Nephron (organoid): ENCODE measurements at regions not wholly inside any gene's neighbourhood (a gene's known extent, or its start where the extent isn't known, plus 50 kb on each side); places are given as distances from the start of the nearest gene placed in this dataset.

ENCODE experiments used
- H3K27ac Mint-ChIP-seq, 3 experiments: 2 replicates each; pipeline ENCODE4 v1.8.0; 2020; ENCODE audit warnings: mixed read lengths in 3 of 3, mild to moderate bottlenecking in 2 of 3, moderate library complexity in 1 of 3
- H3K27me3 Mint-ChIP-seq: 2 replicates; pipeline ENCODE4 v1.8.0; 2021; ENCODE audit warnings: low read depth, mild to moderate bottlenecking, moderate library complexity, mixed read lengths
- H3K36me3 Mint-ChIP-seq: 2 replicates; pipeline ENCODE4 v1.8.0; 2020; ENCODE audit warnings: low read depth, mixed read lengths
- H3K4me1 Mint-ChIP-seq: 2 replicates; pipeline ENCODE4 v1.8.0; 2020; ENCODE audit warnings: mixed read lengths
- H3K4me3 Mint-ChIP-seq, 3 experiments: 2 replicates each; pipeline ENCODE4 v1.8.0; 2020; ENCODE audit warnings: mild to moderate bottlenecking in 3 of 3, mixed read lengths in 3 of 3, moderate library complexity in 2 of 3
- H3K9me3 Mint-ChIP-seq: 2 replicates; pipeline ENCODE4 v1.8.0; 2020; ENCODE audit warnings: mixed read lengths
- CTCF ChIP-seq, 3 experiments: fragments of 200-600 bp; sonication (generic); IDR thresholded peaks; one replicate each; pipeline ENCODE4 v1.5.0; 2021; ENCODE audit warnings: antibody characterized with exemption in 3 of 3; ENCODE audit not compliant: unreplicated experiment in 3 of 3

DNA sequence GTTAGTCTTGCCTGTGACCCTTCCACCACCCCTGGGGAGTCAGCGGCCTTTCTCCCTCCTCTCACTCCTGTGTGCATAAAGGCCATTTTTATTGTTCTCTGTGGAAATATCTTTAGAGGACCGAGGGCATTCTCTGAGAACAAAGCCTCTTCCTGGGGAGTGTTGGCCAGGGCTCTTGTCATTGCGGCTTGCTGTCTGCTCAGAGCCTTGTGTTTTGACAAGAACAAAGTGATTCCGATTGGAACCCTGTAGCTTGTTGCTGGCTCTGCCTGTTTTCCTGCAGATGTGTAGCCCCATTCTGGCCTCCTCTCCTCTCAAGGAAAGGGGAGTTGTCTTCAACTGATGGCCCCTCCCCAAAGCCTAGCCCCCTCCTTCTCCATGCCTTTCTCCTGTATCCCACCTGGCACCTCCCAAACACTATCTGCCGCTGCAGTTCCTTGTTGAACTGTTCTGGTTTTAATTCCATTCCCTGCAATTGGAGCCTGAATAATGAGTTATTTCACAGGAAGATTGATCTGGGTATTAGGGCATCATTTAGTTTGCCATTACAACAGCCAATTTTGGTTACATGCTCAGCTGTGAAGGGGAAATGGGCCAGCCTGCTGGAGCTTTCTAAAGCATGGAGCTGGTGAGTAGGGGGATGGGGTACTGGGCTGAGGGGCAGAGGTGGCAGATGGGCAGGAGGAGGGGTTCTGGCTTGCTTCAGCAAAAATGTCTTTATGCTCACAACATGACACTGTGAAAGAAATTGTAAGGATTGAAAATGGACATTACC is 252.5 kb downstream of the LRFN2 start:
- no peaks in the 10 kb centered on the region for H3K9me3 Mint-ChIP-seq
- H3K4me1 Mint-ChIP-seq = peaks cover 14% of the 10 kb centered on the region
- H3K36me3 Mint-ChIP-seq = no peaks in the 10 kb centered on the region
- peaks cover 86% of the 10 kb centered on the region for H3K27me3 Mint-ChIP-seq
- H3K4me3 Mint-ChIP-seq = no peak overlapping the region
- no peak overlapping the region for H3K27ac Mint-ChIP-seq
- no peak for TF ChIP-seq CTCF (IDR thresholded peaks at IDR 0.05; ENCODE audit: unreplicated experiment in 3 of 3)

DNA sequence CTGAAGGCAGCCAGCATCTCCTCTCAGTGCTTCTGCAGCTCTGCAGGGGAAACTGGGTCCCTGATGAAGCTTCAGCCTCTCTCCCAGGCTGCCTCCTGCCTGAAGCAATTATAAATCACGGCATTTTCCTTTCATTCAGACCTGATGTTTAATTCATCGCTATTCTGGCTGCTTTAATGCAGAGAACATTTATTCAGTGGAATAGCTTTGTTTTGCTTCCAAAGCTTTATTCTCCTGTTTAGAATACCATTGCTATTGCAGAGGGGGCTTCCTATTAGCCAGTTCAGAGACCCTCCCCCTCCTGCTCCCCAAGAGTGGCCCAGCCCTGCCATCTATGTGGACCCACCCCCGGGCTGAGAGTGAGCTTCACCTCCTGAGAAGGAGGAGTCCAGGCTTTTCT is 255.6 kb downstream of the LRFN2 start:
- Mint-ChIP-seq H3K27me3 (peaks cover 84% of the 10 kb centered on the region), H3K4me1 (peaks cover 28% of the 10 kb centered on the region), H3K27ac (no peak overlapping the region), H3K9me3 (no peaks in the 10 kb centered on the region), H3K4me3 (no peak overlapping the region), H3K36me3 (no peaks in the 10 kb centered on the region)
- TF ChIP-seq CTCF (IDR thresholded peaks at IDR 0.05; ENCODE audit: unreplicated experiment in 3 of 3) = no peak

DNA sequence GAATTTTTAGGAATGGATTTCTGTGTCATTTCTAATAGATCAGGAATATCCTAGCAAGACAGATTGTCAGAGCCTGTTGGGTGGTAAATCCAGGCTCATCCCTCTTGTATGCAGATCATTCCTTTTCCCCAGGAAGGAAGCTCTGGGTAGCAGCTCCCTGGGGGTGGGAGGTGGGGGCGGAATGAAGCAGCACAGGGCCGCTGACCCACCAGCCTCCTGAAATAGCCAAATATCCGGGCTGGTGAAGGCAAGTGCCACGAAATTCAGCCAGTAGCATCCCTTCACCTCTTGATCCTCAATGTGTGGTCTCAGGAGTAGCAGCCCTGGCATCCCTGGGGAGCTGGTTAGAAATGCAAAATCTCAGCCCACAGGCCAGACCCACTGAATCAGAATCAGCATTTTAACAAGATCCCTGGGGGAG is 256.9 kb downstream of the LRFN2 start:
- Mint-ChIP-seq H3K27me3 (peaks cover 80% of the 10 kb centered on the region), H3K4me1 (peaks cover 37% of the 10 kb centered on the region), H3K27ac (no peak overlapping the region), H3K36me3 (no peaks in the 10 kb centered on the region), H3K9me3 (no peaks in the 10 kb centered on the region), H3K4me3 (no peak overlapping the region)
- no peak for TF ChIP-seq CTCF (IDR thresholded peaks at IDR 0.05; ENCODE audit: unreplicated experiment in 3 of 3)

GRCh38 chr6:40328986-40329545 is 258.1 kb downstream of the LRFN2 start:
- Mint-ChIP-seq H3K27ac (no peak overlapping the region), H3K9me3 (no peaks in the 10 kb centered on the region), H3K4me3 (no peak overlapping the region), H3K36me3 (no peaks in the 10 kb centered on the region), H3K27me3 (peaks cover 77% of the 10 kb centered on the region), H3K4me1 (peaks cover 42% of the 10 kb centered on the region)
- peak in 1 of 3 experiments; percentile 15 for TF ChIP-seq CTCF (IDR thresholded peaks at IDR 0.05; ENCODE audit: unreplicated experiment in 3 of 3)

DNA sequence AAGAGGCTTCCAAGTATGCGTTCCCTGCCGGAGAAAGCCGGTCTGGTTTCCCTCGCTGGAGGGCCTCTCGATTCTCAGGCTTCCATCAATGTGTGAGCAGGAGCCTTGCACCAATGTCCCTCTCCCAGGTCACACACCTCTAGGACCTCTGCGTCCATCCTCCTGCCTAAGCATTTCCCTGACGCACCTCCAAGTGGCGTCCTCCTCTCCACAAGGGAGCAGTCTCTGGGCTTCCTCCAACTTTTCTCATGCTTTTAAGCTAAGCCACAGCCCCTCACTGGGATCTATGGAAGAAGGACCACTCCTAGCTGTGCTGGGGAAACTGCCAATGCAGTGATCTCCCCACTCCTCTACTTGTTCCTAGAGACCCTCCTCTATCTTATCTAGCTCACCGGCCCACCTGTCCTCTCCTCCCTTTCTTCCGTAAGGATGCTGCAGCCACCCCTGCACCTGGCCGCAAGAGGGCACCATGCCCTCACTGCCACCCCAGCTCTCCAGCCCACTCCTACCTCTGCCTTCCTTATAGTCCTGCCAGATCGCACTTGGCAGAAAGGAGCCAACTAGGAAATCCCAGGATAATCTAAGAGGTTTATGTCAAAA is 258.7 kb downstream of the LRFN2 start:
- Mint-ChIP-seq H3K4me3 (no peak overlapping the region), H3K27ac (peak overlapping the region in 1 of 3 experiments; percentile 26), H3K9me3 (no peaks in the 10 kb centered on the region), H3K4me1 (peaks cover 48% of the 10 kb centered on the region), H3K36me3 (no peaks in the 10 kb centered on the region), H3K27me3 (peaks cover 77% of the 10 kb centered on the region)
- peak; percentile 59 to 77 (median 61) for TF ChIP-seq CTCF (IDR thresholded peaks at IDR 0.05; ENCODE audit: unreplicated experiment in 3 of 3)
